ENCODE measurements at regions not wholly inside any gene's neighbourhood (a gene's known extent, or its start where the extent isn't known, plus 50 kb on each side); places are given as distances from the start of the nearest gene placed in this dataset.

DNA sequence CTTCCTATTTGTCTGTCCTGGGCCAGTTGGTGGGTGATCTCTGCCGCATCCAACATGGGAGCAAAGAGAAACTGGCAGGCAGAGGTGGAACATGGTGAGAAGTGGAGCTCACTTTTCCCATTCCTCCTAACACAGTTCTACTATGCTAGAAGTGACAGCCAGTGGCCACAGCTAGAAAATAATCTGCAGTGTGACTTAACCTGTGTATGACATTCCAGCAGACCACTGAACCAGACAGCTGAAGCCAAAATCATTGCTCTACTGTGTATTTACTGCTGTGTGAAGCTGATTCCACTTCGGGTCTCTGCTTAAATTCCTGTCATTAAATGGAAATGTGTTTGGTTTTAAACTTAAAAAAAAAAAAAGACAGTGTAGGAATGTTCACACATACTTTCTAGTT, 523.0 kb downstream of the MTRR start:
- H3K27ac ChIP-seq (ENCODE audit: low read length) = no peak overlapping the region
- WGBS (ENCODE audit: insufficient coverage) = 80% methylated on average over 1 of the region's 2 CpGs
- H3K27me3 ChIP-seq (ENCODE audit: control insufficient read depth, insufficient read depth, low read length) = no peaks in the 10 kb centered on the region
- H3K4me3 ChIP-seq (ENCODE audit: low read length) = no peak overlapping the region
- Mint-ChIP-seq H3K36me3 (no peaks in the 10 kb centered on the region), H3K4me1 (no peaks in the 10 kb centered on the region), H3K27ac (no peak overlapping the region), H3K27me3 (ENCODE audit: low read depth in 2 of 2) (no peaks in the 10 kb centered on the region), H3K9me3 (peaks cover 4 to 7% of the 10 kb centered on the region in 2 donors), H3K4me3 (no peak overlapping the region)
- DNase-seq (no peak), ATAC-seq (no peak)
- H3K9me3 ChIP-seq (ENCODE audit: control insufficient read depth, insufficient read depth, low read length) = peaks cover 6% of the 10 kb centered on the region
- TF ChIP-seq, protein P1, sequence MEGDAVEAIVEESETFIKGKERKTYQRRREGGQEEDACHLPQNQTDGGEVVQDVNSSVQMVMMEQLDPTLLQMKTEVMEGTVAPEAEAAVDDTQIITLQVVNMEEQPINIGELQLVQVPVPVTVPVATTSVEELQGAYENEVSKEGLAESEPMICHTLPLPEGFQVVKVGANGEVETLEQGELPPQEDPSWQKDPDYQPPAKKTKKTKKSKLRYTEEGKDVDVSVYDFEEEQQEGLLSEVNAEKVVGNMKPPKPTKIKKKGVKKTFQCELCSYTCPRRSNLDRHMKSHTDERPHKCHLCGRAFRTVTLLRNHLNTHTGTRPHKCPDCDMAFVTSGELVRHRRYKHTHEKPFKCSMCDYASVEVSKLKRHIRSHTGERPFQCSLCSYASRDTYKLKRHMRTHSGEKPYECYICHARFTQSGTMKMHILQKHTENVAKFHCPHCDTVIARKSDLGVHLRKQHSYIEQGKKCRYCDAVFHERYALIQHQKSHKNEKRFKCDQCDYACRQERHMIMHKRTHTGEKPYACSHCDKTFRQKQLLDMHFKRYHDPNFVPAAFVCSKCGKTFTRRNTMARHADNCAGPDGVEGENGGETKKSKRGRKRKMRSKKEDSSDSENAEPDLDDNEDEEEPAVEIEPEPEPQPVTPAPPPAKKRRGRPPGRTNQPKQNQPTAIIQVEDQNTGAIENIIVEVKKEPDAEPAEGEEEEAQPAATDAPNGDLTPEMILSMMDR (IDR thresholded peaks at IDR 0.05) = no peak
- intact Hi-C loops (cut with micrococcal nuclease) = no loop called here
- no peaks in the 10 kb centered on the region for H3K4me1 ChIP-seq (ENCODE audit: control insufficient read depth, insufficient read depth, low read length)
- H3K36me3 ChIP-seq (ENCODE audit: control insufficient read depth, insufficient read depth, low read length) = no peaks in the 10 kb centered on the region

DNA sequence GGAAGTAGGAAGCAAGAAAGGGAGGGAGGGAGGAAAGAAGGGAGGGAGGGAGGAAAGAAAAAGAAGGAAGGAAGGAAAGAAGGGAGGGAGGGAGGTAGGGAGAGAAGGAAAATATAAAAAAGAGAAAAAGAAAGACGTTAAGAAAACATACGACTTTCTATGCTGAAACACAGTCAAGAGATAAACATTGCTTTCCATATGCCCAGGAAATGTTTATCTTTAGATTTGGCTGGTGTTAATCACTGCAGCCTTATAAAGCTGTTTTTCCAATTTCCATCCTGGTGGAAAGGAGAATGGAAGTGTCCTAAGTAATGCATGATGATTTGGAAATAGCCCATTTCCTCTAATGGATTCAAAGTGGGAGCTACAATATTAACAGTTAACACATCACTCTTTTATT, 524.3 kb downstream of the MTRR start:
- H3K36me3 Mint-ChIP-seq = no peaks in the 10 kb centered on the region
- H3K9me3 ChIP-seq (ENCODE audit: control insufficient read depth, insufficient read depth, low read length) = peaks cover 6% of the 10 kb centered on the region
- H3K36me3 ChIP-seq (ENCODE audit: control insufficient read depth, insufficient read depth, low read length) = no peaks in the 10 kb centered on the region
- H3K27me3 Mint-ChIP-seq (ENCODE audit: low read depth in 2 of 2) = no peaks in the 10 kb centered on the region
- intact Hi-C loops (cut with micrococcal nuclease) = no loop called here
- H3K9me3 Mint-ChIP-seq = peaks cover 2 to 5% of the 10 kb centered on the region in 2 donors
- WGBS (ENCODE audit: insufficient coverage) = 74% methylated on average over 2 of the region's 2 CpGs
- TF ChIP-seq, protein P1 (IDR thresholded peaks at IDR 0.05) = no peak
- no peak overlapping the region for H3K27ac Mint-ChIP-seq
- ATAC-seq (no peak), DNase-seq (no peak)
- no peak overlapping the region for H3K4me3 Mint-ChIP-seq
- no peak overlapping the region for H3K27ac ChIP-seq (ENCODE audit: low read length)
- H3K4me3 ChIP-seq (ENCODE audit: low read length) = no peak overlapping the region
- H3K4me1 Mint-ChIP-seq = no peaks in the 10 kb centered on the region
- no peaks in the 10 kb centered on the region for H3K27me3 ChIP-seq (ENCODE audit: control insufficient read depth, insufficient read depth, low read length)
- H3K4me1 ChIP-seq (ENCODE audit: control insufficient read depth, insufficient read depth, low read length) = no peaks in the 10 kb centered on the region

DNA sequence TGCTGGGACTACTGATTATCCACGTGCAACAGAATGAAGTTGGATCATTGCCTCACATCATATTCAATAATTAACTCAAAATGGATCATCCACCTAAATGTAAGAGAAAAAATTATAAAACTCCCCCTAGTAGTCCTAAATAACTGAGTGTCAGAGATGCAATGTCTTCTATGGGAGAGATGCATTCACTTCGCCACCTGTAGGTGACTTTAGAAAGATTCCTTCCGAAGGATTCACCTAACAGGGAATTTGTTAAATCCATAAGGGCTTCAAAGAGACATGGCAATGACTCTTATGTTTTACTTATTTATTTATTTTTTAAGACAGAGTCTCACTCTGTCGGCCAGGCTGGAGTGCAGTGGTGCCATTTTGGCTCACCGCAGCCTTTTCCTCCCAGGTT, 526.0 kb downstream of the MTRR start:
- intact Hi-C loops (cut with micrococcal nuclease) = no loop called here
- ATAC-seq (no peak), DNase-seq (no peak)
- Mint-ChIP-seq H3K4me1 (no peaks in the 10 kb centered on the region), H3K4me3 (no peak overlapping the region), H3K27me3 (ENCODE audit: low read depth in 2 of 2) (no peaks in the 10 kb centered on the region), H3K36me3 (no peaks in the 10 kb centered on the region), H3K9me3 (peaks cover 2 to 3% of the 10 kb centered on the region in 2 donors), H3K27ac (no peak overlapping the region)
- WGBS (ENCODE audit: insufficient coverage) = 97% methylated on average over 4 of the region's 5 CpGs
- Histone ChIP-seq H3K36me3 (ENCODE audit: control insufficient read depth, insufficient read depth, low read length) (no peaks in the 10 kb centered on the region), H3K9me3 (ENCODE audit: control insufficient read depth, insufficient read depth, low read length) (no peaks in the 10 kb centered on the region), H3K27ac (ENCODE audit: low read length) (no peak overlapping the region), H3K4me3 (ENCODE audit: low read length) (no peak overlapping the region), H3K4me1 (ENCODE audit: control insufficient read depth, insufficient read depth, low read length) (no peaks in the 10 kb centered on the region), H3K27me3 (ENCODE audit: control insufficient read depth, insufficient read depth, low read length) (no peaks in the 10 kb centered on the region)
- TF ChIP-seq, protein P1 (IDR thresholded peaks at IDR 0.05) = no peak

DNA sequence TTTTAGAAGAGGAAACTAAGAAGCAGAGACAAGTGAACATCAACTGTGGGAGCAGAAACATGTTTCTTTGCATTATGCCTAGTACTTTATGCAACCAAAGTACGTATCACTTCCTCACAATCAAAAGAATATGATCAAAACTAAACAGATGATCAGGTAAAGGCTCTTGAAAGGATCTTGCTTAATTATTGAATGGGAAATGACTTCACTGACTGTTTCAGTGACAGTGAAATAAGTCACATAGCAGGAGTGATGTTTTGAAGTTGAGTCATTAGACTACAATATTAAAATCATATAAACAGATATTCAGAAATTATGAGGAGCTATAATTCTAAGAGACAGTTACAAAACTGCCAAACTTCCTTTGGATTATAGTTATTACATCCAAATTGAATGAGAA, 527.3 kb downstream of the MTRR start:
- peaks cover 2% of the 10 kb centered on the region for H3K9me3 ChIP-seq (ENCODE audit: control insufficient read depth, insufficient read depth, low read length)
- Mint-ChIP-seq H3K4me1 (no peaks in the 10 kb centered on the region), H3K36me3 (no peaks in the 10 kb centered on the region), H3K27me3 (ENCODE audit: low read depth in 2 of 2) (no peaks in the 10 kb centered on the region), H3K9me3 (peaks cover 3 to 9% of the 10 kb centered on the region in 2 donors), H3K4me3 (no peak overlapping the region), H3K27ac (no peak overlapping the region)
- no peaks in the 10 kb centered on the region for H3K4me1 ChIP-seq (ENCODE audit: control insufficient read depth, insufficient read depth, low read length)
- WGBS (ENCODE audit: insufficient coverage) = no CpG with 5 or more reads among the region's 1 CpG
- no peak overlapping the region for H3K27ac ChIP-seq (ENCODE audit: low read length)
- DNase-seq (no peak), ATAC-seq (no peak)
- TF ChIP-seq, protein P1 (IDR thresholded peaks at IDR 0.05) = no peak
- H3K36me3 ChIP-seq (ENCODE audit: control insufficient read depth, insufficient read depth, low read length) = no peaks in the 10 kb centered on the region
- intact Hi-C loops (cut with micrococcal nuclease) = no loop called here
- H3K4me3 ChIP-seq (ENCODE audit: low read length) = no peak overlapping the region
- H3K27me3 ChIP-seq (ENCODE audit: control insufficient read depth, insufficient read depth, low read length) = no peaks in the 10 kb centered on the region

Data from natural killer cell (primary cell).